Thymus (tissue), 11 donors: ENCODE measurements at regions not wholly inside any gene's neighbourhood (a gene's known extent, or its start where the extent isn't known, plus 50 kb on each side); places are given as distances from the start of the nearest gene placed in this dataset.
"Not testable (repeated sequence)": the region's sequence is repeated elsewhere in the genome, so short reads cannot be mapped to it uniquely, and the experiment has no call there.

Experiments
- DNase-seq, 9 donors: peaks; one replicate each; pipeline ENCODE4 v3.0.0-alpha.2; 2013; ENCODE audit warnings: low spot score in 9 of 9, low read depth in 6 of 9, missing footprints in 1 of 9
- H3K27ac ChIP-seq, 2 donors: one replicate each; pipeline ENCODE4 v1.5.1; 2013; ENCODE audit warnings: control low read depth in 1 of 2, low read depth in 1 of 2, low read length in 1 of 2, mild to moderate bottlenecking in 1 of 2, moderate library complexity in 1 of 2
- H3K27me3 ChIP-seq, 2 donors: one replicate each; pipeline ENCODE4 v1.5.1; 2013; ENCODE audit warnings: low read length in 1 of 2; ENCODE audit not compliant: control insufficient read depth in 2 of 2, insufficient read depth in 1 of 2
- H3K36me3 ChIP-seq, 2 donors: one replicate each; pipeline ENCODE4 v1.5.1; 2013; ENCODE audit warnings: low read length in 1 of 2, mild to moderate bottlenecking in 1 of 2, moderate library complexity in 1 of 2; ENCODE audit not compliant: control insufficient read depth in 2 of 2, insufficient read depth in 2 of 2
- H3K4me1 ChIP-seq, 2 donors: one replicate each; pipeline ENCODE4 v1.5.1; 2013; ENCODE audit warnings: low read length in 2 of 2; ENCODE audit not compliant: control insufficient read depth in 2 of 2, insufficient read depth in 2 of 2
- H3K4me3 ChIP-seq, 2 donors: one replicate each; pipeline ENCODE4 v1.5.1; 2013; ENCODE audit warnings: low read length in 2 of 2, control low read depth in 1 of 2, mild to moderate bottlenecking in 1 of 2
- H3K9me3 ChIP-seq, 2 donors: one replicate each; pipeline ENCODE4 v1.5.1; 2013; ENCODE audit warnings: low read length in 1 of 2, mild to moderate bottlenecking in 1 of 2; ENCODE audit not compliant: control insufficient read depth in 2 of 2, insufficient read depth in 1 of 2
- WGBS: extraction: QIAGEN DNeasy Blood & Tissue Kit; methylation state at CpG from one replicate; pipeline ENCODE4 v1.1.7; 2013; 5-methylcytosine and 5-hydroxymethylcytosine counted together
- donor health status: healthy.

DNA sequence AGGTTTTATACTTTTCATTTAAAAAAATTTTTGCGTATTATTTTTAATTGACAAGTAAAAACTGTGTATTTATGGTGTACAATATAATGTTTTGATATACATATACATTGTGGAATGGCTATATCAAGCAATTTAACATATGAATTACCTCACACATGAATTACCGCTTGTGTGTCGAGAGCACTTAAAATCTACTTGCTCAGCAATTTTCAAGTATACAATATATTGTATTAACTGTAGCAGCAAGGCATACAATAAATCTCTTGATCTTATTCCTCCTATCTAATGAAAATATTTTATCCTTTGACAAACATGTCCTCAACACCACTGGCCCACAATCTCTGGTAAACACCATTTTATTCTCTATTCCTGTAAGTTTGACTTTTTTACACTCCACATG is 224.4 kb upstream of the CYLC2 start:
- 96% methylated on average over 3 of the region's 3 CpGs for WGBS
- H3K36me3 ChIP-seq: no peaks in the 10 kb centered on the region
- no peak overlapping the region for H3K4me3 ChIP-seq
- DNase-seq: no peak
- no peaks in the 10 kb centered on the region for H3K9me3 ChIP-seq
- H3K4me1 ChIP-seq: no peaks in the 10 kb centered on the region
- no peak overlapping the region for H3K27ac ChIP-seq
- no peaks in the 10 kb centered on the region for H3K27me3 ChIP-seq

DNA sequence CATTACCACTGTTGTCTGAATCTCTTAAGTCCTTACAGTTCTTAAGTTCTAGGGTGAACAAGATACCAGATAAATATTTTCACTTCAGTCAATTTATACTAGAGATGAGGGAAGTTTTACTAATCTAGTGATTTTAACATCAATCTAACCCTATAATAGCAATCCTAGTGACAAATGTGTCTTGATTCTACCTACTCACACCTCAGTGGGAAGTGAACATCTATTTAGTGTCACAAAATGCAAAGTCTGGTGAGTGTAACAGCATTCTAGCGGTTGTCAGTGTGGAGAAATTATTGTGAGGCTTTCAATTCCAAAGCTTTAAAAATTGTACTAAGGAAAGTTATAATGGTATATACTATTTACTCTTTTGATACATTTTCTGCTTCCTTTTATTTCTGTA is 225.8 kb upstream of the CYLC2 start:
- H3K36me3 ChIP-seq: no peaks in the 10 kb centered on the region
- 83% methylated on average over 1 of the region's 1 CpG for WGBS
- H3K27me3 ChIP-seq: no peaks in the 10 kb centered on the region
- no peaks in the 10 kb centered on the region for H3K4me1 ChIP-seq
- H3K27ac ChIP-seq: no peak overlapping the region
- DNase-seq: no peak
- no peak overlapping the region for H3K4me3 ChIP-seq
- no peaks in the 10 kb centered on the region for H3K9me3 ChIP-seq

DNA sequence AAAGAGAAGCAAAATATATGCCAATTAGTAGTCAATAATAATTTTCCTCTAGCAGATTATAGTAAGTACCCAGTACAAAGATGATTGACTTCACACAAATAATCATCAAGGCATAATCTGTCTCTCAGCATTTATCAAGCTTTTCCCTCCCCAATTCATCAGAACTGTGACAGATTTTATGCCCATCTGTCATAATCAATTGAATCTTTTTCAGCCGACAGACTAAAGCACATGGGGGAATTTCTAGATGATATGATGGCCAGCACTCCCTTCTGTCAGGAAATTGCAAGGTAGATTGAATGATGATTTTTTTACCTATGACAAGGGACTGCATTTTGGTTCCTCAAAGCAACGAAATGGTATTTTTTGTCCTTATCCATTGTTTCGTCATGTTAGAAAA is 227.1 kb upstream of the CYLC2 start:
- Histone ChIP-seq H3K9me3 (no peaks in the 10 kb centered on the region), H3K4me3 (no peak overlapping the region), H3K27ac (no peak overlapping the region), H3K36me3 (no peaks in the 10 kb centered on the region), H3K27me3 (no peaks in the 10 kb centered on the region), H3K4me1 (no peaks in the 10 kb centered on the region)
- no peak for DNase-seq
- 91% methylated on average over 3 of the region's 3 CpGs for WGBS

DNA sequence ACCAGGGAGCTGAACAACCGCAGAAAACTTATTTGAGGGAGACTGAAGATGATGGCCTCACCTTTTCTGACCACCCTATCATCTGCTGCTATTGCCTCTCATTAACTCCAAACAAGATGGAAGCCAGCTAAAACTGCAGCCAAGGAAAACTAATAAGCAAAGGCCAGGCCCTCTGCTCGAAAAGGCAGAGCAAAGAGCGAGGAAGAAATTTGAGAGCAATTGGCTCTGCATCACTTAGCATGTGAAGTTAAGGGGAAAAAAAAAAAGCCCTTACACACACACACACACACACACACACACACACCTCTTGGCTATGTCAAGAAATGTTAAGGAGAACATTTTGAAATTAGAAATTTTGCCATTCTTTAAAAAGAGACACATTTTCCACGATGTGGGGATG is 228.1 kb upstream of the CYLC2 start:
- H3K9me3 ChIP-seq: no peaks in the 10 kb centered on the region
- no peaks in the 10 kb centered on the region for H3K4me1 ChIP-seq
- H3K4me3 ChIP-seq: no peak overlapping the region
- 87% methylated on average over 4 of the region's 4 CpGs for WGBS
- no peaks in the 10 kb centered on the region for H3K36me3 ChIP-seq
- no peak overlapping the region for H3K27ac ChIP-seq
- H3K27me3 ChIP-seq: no peaks in the 10 kb centered on the region
- no peak for DNase-seq

DNA sequence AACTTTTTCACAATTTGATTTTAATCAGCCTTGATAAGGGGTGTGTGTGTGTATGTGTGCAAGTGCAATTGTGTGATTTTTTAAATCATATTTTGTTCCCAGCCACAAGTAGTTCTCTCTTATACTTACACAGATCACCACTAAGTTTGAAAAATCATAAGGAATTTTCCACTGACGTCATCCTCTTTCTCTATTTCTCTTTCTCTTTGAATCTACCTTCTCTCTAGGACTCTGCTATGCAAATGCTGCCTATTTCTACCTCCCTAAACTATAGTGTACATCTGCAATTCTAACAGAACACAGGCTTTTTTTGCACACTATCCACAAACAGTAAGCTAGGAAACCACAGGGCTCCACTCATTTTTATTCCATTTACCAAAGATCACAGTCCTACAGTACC is 254.6 kb upstream of the CYLC2 start:
- Histone ChIP-seq H3K9me3 (no peaks in the 10 kb centered on the region), H3K4me1 (no peaks in the 10 kb centered on the region), H3K36me3 (no peaks in the 10 kb centered on the region), H3K4me3 (no peak overlapping the region), H3K27ac (no peak overlapping the region), H3K27me3 (no peaks in the 10 kb centered on the region)
- 85% methylated on average over 1 of the region's 1 CpG for WGBS
- no peak for DNase-seq

DNA sequence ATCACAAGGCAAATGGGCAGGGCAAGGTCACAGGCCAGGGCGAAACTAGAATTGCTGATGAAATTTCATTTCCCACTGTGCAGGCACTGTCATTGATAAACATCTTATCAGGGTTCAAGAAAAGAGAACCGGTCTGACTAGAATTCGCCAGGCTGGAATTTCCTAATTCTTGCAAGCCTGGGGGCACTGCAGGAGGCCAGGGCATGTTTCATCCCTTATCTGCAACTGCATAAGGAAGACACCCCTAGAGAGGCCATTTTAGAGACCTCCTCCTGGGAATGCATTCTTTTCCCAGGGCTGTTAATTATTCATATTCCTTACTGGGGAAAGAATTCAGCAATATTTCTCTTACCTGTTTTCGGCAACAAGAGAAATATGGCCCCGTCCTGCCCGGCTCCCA is 266.2 kb upstream of the CYLC2 start:
- no peak overlapping the region for H3K27ac ChIP-seq
- no peaks in the 10 kb centered on the region for H3K4me1 ChIP-seq
- H3K4me3 ChIP-seq: no peak overlapping the region
- H3K36me3 ChIP-seq: no peaks in the 10 kb centered on the region
- no peak for DNase-seq
- 98% methylated on average over 6 of the region's 6 CpGs for WGBS
- H3K27me3 ChIP-seq: no peaks in the 10 kb centered on the region
- H3K9me3 ChIP-seq: no peaks in the 10 kb centered on the region

DNA sequence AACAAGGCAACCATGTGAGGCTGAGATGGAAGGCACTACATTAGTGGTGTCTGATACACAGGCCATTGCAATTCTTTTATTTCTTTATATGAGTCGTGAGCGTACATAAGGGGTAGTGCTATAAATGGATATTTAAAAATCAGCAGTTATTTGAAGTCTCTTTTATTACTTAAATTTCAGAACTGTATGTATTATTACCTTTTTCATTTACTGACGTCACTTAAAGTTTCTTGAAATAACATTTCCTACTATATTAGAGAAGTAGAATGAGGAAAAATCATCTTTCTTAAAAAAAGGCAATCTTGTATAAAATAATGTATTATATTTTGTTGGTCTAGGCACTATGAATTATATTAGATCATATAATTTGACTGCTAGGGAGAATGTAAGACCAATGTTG is 280.9 kb upstream of the CYLC2 start:
- H3K4me3 ChIP-seq: no peak overlapping the region
- no peak overlapping the region for H3K27ac ChIP-seq
- 77% methylated on average over 3 of the region's 3 CpGs for WGBS
- no peaks in the 10 kb centered on the region for H3K36me3 ChIP-seq
- H3K27me3 ChIP-seq: no peaks in the 10 kb centered on the region
- no peak for DNase-seq
- H3K9me3 ChIP-seq: no peaks in the 10 kb centered on the region
- H3K4me1 ChIP-seq: no peaks in the 10 kb centered on the region

GRCh38 chr9:102712910-102713309 is 282.2 kb upstream of the CYLC2 start:
- not testable (repeated sequence) for H3K4me1 ChIP-seq, DNase-seq, H3K4me3 ChIP-seq, H3K36me3 ChIP-seq, H3K27me3 ChIP-seq, H3K9me3 ChIP-seq, H3K27ac ChIP-seq
- 93% methylated on average over 8 of the region's 8 CpGs for WGBS

DNA sequence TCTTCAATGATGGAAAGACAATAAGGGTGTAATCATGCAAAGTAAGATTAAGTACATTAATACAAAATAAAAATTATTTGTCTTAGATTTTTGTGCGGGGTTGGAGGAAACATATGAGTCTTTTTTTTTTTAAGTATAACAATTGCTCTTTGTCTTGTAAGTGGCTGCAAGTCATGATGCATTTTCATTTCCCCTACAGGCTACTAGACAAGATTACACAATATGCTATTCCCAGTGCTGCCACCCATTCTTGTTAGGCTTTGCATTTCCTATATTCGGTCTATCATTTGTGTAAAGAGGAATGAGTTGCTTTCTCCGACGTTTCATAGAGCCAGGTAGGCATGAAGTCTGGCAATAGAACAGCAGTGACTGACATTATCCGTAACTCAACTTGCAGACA is 294.2 kb upstream of the CYLC2 start:
- no peak overlapping the region for H3K4me3 ChIP-seq
- no peak for DNase-seq
- H3K9me3 ChIP-seq: peaks cover 0 to 7% of the 10 kb centered on the region in 2 donors
- H3K4me1 ChIP-seq: no peaks in the 10 kb centered on the region
- H3K27ac ChIP-seq: no peak overlapping the region
- WGBS: 69% methylated on average over 5 of the region's 5 CpGs
- H3K27me3 ChIP-seq: no peaks in the 10 kb centered on the region
- no peaks in the 10 kb centered on the region for H3K36me3 ChIP-seq

GRCh38 chr9:102669220-102669619 is 325.9 kb upstream of the CYLC2 start:
- no peaks in the 10 kb centered on the region for H3K9me3 ChIP-seq
- no peak overlapping the region for H3K4me3 ChIP-seq
- H3K27me3 ChIP-seq: no peaks in the 10 kb centered on the region
- H3K27ac ChIP-seq: no peak overlapping the region
- WGBS: 83% methylated on average over 3 of the region's 3 CpGs
- H3K4me1 ChIP-seq: no peaks in the 10 kb centered on the region
- H3K36me3 ChIP-seq: no peaks in the 10 kb centered on the region
- no peak for DNase-seq
